GM21515 (cell line): ENCODE measurements at regions not wholly inside any gene's neighbourhood (a gene's known extent, or its start where the extent isn't known, plus 50 kb on each side); places are given as distances from the start of the nearest gene placed in this dataset.

Experiments used
- ATAC-seq: cut with Tn5 transposase; IDR thresholded peaks from one replicate; pipeline ENCODE4 v1.9.1; 2021; ENCODE audit not compliant: unreplicated experiment

DNA sequence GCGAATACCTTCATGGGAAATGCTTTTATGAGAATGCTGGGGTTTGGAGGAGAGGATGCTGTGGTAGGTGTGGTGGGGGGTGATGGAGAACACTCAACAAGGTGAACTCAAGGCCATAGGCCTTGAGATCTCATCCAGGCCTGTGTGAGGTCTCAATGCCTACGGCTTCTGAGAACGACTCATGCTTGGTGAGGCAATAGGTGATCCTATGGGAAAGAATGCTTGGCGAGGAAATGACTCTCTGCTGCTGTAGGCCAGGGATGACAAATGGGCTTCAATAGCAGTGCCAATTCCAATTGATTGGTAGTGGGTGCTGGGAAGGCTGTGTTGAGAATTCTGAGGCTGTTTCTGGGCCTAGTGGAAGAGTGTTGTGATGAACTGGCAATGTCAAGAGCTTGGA is 280.2 kb upstream of the CLINT1 start:
- ATAC-seq = no peak

DNA sequence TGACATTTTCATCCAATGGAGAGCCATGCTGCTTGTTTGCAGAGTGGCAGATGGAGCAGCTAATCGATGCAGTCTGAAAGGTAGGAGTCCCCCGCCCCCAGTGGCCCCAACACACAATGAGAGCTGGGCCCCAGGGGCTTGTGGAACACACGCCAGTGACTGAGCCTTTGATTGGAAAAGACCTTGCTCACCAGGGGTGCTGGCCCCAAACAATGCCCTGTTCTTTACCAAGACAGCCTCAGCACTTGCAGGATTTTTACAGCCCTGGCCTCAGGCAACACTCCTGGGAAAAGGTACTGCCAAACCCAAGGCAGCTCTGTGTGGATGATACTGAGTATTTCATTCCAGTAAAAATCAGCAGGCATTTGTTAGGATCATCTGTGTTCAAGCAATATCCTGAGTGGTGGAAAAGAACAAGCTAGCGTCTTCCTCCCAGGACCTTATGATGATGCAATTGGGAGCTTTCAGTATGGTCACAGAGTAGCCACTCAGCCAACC is 276.8 kb upstream of the CLINT1 start:
- no peak for ATAC-seq

GRCh38 chr5:158133369-158133768 is 274.4 kb upstream of the CLINT1 start:
- no peak for ATAC-seq

DNA sequence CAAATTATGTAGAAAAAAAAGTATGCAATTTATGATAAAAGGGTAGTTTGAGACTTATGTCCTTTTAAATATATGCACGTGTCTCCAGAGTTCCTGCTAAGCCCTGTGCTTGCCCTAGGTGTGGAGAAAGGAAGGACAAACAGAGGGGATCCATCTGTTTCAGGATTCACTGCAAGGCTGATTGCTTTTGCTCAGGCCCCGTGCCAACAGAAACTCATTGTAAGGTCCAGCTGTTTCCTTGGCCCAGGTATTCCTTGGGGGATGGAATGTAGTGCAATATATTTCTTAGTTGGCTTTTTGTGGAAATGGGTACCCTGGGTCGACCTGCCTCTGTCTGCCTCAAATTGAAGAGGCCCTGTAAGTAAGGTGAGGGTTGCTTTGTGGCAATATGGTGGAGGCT is 268.6 kb upstream of the CLINT1 start:
- no peak for ATAC-seq

DNA sequence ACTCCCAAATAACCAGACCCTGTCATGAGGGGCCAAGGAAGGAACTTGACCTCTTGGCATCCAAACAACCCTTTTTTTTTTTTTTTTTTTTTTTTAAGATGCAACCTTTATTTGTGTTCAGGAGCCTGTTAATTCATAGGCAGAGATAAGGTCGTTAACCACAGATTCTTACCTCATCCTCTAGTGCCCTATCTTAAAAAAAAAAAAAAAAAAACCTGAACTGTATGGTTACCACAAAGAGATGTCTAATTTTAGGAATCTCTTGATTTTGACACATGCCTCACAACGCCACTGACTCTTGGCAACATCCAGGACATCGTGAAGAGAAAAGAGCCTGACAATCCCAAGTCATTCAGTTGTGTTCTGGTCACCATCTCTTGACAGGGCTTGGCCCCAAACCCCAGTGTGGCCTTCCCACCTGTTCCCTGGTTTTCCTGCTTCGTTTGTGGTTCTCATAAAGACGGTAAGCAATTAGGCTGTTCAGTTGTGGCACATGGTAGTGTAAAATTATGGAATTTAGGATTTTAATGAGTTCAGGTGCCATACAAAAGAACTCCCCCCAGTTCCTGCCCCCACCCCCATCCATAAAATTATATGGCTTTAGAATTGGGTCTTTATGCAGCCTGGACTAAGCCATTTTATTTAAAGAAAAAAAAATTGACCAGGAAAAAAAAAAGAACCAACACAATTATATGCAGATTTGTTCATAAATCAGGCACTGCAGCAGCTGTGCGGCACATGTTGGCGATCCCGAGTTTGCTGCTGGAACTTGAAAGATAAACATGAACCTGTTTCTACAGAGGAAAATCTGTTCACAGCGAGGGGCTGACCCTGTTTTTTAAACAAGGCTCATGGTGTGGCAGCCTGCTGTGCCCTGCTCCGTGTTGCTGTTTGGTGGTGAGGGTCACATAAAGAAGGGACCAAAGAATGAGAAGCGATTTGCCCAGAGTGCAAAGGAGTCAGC is 267.8 kb upstream of the CLINT1 start:
- no peak for ATAC-seq

- ATAC-seq = no peak
Measured at GRCh38 chr5:158124606-158125316, 265.8 kb upstream of the CLINT1 start.

DNA sequence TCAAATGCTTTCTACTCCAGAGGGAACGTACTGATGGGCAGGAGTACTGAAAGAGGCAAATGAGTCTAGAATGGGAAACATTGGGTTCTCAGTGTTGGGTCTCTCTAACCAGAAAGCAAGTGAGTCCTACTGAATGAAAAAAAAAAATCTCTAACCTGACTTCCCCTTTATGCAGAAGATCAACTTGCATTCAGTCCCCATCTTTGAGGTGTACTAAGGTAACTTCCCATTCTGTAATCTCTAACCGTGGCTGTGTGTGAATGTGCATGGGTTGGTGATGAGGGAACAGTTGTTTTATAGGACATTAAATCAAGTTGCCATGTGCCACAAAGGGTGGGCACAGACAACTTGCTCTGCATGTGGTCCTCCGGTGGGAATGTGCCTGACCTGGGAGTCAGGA is 264.6 kb upstream of the CLINT1 start:
- no peak for ATAC-seq

- no peak for ATAC-seq
Measured at GRCh38 chr5:158121678-158122077, 262.7 kb upstream of the CLINT1 start.

DNA sequence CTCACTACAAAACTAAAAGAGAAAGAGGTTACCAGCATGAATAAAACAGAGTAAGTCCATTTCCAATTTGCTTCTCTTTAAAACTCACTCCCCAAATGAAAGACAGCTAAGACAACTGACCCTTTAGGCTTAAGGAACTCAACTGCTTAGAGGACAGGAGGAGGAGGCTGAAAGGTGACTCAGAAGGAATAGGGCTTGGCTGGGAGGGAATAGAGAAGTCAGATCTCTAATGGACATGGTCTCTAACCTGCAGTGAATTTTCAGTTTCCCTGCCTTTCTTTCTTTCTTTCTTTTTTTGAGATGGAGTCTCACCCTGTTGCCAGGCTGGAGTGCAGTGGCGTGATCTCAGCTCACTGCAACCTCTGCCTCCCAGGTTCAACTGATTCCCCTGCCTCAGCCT is 261.8 kb upstream of the CLINT1 start:
- no peak for ATAC-seq

DNA sequence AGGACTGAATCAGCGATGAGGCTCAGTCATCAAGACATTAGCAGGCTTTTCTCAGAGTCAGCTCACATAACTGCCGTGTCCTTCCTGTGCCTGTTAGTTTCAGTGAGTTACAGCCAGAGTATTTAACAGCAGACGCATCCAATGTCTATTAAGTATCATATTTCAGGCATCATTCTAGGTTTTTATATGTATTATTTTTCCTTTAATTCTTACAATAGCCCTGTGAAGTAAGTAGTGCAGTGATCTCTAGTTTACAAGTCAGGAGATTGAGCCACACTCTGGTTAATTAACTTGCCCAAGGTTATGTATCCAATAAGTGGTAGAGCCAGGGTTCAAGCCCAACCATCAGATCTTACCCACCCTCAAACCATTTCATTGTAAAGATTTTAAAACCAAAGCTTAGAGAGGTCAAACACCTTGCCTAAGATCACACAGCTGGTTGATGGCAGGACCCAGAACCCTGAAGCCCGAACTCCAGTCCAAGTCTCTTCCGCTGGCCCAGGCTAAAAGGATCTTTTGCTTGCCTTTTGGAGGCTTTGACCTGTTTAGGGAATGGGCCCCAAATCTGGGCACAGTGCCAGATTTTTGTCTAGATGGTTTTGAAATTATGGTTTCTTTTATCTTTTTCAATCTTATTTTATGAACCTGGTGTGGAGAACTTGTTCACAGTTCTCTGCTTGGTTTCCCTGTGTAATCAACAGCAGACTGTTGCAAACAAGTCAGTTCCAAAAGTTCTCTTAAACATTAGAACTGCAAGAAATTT is 261.2 kb upstream of the CLINT1 start:
- no peak for ATAC-seq

- ATAC-seq = no peak
Measured at GRCh38 chr5:158117467-158118160, 258.7 kb upstream of the CLINT1 start.

DNA sequence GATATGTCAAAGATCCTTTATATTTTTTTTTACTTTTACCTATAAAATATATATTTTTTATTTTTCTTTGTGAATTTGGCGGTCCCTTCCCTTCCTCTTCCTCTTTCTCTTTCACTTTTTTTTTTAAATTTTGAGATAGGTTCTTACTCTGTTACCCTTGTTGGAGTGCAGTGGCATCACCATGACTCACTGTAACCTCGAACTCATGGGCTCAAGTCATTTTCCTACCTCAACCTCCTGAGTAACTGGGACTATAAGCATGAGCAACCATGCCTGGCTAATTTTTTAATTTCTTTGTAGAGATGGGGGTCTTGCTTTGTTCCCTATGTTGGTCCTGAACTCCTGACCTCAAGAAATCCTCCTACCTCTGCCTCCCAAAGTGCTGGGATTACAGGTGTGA is 258.0 kb upstream of the CLINT1 start:
- no peak for ATAC-seq

DNA sequence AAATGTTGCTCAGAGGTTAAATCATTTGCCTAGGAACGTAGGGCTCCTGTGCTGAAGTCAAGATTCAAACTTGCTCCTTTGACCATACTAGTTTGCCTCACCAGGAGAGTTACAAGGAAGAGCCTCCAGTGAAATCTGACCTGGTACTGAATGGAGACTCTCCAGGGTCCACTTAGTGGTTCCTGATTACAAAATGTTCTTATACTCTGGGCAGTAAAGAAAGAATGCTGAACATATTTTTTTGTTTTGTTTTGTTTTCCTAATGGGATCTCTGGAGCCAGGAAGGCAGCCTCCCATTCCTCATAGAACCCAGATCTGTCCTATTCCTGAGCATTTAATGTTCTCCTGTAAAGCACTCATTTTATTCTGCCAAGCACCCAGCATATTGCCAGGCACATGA is 256.5 kb upstream of the CLINT1 start:
- no peak for ATAC-seq

- ATAC-seq = no peak
Measured at GRCh38 chr5:158108177-158108576, 249.2 kb upstream of the CLINT1 start.

DNA sequence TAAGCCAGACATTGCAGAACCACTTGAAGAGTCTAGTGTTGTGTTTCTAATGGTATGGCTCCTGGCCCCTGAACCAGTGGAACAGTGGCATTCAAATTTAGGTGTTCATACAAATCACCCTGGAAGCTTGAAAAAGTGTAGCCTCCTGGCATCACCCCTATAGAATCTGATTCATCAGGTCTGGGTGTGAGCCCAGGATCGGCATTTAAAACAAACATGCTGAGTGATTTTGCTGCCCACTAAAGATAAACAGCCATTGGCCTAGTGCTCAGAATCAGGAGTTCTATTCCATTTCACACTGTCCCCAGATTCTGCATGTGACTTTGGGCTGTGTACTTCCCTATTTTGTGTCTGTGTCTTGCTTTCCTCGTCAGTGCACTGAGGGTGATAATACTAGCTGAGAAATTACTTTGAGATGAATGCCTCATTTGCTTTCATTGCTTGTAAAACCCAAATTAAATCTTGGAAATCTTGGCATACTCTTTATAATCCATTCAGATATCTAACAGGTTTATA is 241.5 kb upstream of the CLINT1 start:
- no peak for ATAC-seq

- ATAC-seq = no peak
Measured at GRCh38 chr5:158099571-158100105, 240.7 kb upstream of the CLINT1 start.

GRCh38 chr5:158096835-158097234 is 237.9 kb upstream of the CLINT1 start:
- ATAC-seq = no peak

DNA sequence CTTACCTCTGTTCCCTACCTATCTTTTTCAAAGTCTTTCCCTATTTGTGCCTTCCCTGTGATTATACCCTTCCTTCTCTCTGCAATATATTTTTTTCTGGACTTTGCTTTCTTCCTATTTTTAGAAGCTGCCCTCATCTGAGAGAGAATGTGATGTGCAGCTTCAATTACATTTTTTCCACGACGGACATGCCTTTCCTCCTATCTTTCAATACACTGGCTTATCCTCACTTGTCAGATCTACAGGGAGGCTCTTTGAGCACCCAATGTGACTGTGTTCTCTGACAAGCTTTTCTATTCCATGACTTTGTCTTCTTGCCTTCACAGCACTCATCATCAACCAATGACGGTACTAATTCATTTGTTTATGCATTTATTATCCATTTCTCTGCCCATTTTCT is 227.9 kb upstream of the CLINT1 start:
- no peak for ATAC-seq

GRCh38 chr5:158084292-158084691 is 225.3 kb upstream of the CLINT1 start:
- no peak for ATAC-seq

- ATAC-seq = no peak
Measured at GRCh38 chr5:158082696-158083287, 223.8 kb upstream of the CLINT1 start.
